ENCODE measurements at regions not wholly inside any gene's neighbourhood (a gene's known extent, or its start where the extent isn't known, plus 50 kb on each side); places are given as distances from the start of the nearest gene placed in this dataset.

DNA sequence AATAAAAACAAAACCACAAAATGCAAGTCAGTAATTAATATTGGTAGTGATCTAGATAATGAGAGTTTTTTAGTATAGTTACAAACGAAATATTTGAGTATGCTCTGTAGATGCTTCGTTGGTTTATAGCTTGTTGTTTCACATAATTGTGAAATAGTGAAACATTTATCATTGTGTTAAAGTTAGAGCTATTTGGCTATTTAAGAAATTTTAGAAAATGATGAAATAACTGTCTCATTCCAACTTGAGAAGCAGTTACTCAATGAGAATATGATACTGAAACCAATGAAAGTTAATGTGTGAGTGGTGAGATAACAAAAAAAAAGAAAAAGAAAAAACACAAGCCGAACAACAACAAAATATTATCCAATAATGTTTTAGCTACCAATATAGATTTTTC is 475.6 kb upstream of the ZEB2 start:
- POLR2A ChIA-PET, result no interaction called here
- no peak for DNase-seq (ENCODE audit: extremely low spot score)
- CTCF ChIA-PET, result interaction anchor here (0.9 kb wide), 1 partner anchor 9 kb away, joined by 3 read pairs; no protein-coding TSS in a partner anchor

DNA sequence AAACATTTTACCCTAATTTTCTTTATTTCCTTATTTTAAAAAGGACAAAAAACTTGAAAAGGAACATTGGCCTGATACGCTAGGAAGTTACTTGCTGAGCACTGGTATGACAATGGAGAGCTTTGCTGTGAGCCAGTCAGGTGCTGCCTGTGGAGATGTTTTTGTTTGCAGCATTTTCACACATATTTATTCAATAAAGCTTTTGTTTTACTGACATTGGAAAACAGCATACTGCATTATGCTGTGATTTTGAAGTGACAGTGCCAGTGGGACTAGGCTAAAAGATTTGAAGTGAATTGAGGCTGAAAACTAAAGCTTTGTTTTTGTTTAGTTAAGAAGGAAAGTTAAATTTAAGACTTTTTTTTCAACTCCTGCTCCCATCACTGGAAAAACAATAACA is 470.7 kb upstream of the ZEB2 start:
- TF ChIP-seq, protein P1, sequence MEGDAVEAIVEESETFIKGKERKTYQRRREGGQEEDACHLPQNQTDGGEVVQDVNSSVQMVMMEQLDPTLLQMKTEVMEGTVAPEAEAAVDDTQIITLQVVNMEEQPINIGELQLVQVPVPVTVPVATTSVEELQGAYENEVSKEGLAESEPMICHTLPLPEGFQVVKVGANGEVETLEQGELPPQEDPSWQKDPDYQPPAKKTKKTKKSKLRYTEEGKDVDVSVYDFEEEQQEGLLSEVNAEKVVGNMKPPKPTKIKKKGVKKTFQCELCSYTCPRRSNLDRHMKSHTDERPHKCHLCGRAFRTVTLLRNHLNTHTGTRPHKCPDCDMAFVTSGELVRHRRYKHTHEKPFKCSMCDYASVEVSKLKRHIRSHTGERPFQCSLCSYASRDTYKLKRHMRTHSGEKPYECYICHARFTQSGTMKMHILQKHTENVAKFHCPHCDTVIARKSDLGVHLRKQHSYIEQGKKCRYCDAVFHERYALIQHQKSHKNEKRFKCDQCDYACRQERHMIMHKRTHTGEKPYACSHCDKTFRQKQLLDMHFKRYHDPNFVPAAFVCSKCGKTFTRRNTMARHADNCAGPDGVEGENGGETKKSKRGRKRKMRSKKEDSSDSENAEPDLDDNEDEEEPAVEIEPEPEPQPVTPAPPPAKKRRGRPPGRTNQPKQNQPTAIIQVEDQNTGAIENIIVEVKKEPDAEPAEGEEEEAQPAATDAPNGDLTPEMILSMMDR (IDR thresholded peaks at IDR 0.05; ENCODE audit: control extremely low read depth, extremely low read depth, low read depth, missing control alignments), result no peak
- POLR2A ChIA-PET, result no interaction called here
- CTCF ChIA-PET, result interaction anchor here (1.6 kb wide), 1 partner anchor 15 kb away, joined by 5 read pairs; no protein-coding TSS in a partner anchor
- DNase-seq (ENCODE audit: extremely low spot score), result no peak

More for the DNA sequence above, 475.6 kb upstream of the ZEB2 start:
- TF ChIP-seq, protein P1 (IDR thresholded peaks at IDR 0.05; ENCODE audit: control extremely low read depth, extremely low read depth, low read depth, missing control alignments), result no peak

DNA sequence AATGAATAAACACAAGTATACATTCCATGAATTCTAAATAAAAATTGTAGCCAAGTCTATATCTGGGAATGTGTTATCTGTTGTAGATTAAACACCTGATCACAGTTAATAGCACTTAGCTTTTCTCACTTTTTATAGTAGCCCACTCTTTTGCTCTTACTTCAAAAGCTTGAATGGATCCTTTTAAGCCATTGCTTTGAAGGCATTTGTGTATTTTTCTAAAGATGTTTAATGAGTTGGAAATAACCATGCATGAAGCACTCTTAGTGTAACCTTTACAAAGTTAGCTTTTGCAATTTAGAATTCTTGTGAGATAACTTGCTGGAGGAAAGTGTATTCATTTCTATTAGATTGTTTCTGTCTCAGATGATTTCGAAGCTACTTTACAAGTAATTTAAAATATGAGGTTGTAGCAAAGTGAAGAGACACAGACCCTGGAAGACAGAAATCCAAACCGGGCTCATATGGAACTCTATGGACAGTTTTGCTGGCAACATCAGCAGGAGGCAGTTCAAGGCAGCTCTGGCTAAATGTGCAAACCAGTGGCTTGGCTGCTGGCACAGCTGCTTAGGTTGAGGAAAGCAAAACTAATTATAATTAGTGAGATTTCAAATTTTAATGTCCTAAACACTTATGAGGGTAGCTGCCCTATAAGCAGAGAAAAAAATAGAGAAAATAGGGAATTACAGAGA is 469.8 kb upstream of the ZEB2 start:
- DNase-seq (ENCODE audit: extremely low spot score), result no peak
- TF ChIP-seq, protein P1 (IDR thresholded peaks at IDR 0.05; ENCODE audit: control extremely low read depth, extremely low read depth, low read depth, missing control alignments), result no peak
- ChIA-PET CTCF (interaction anchor here (1.6 kb wide), 1 partner anchor 14 kb away, joined by 5 read pairs; no protein-coding TSS in a partner anchor), POLR2A (no interaction called here)

DNA sequence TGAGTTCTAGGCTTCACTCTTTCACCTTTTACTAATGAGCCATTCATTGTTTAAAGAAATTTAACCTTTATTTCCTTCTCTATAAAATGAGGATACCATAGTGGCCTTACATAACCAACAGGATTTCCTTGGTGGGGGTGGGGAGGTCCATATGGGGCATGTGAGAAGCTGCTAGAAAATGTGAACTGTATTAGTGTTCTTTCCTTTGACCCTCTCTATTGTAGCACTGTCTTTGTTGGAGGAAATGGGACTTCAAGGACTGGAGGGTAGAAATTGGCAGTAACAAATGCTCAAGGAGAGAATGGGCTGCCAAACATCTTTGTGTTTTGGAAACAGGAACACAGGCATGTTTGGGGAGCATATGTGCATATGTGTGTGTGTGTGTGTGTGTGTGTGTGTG is 468.7 kb upstream of the ZEB2 start:
- POLR2A ChIA-PET, result no interaction called here
- DNase-seq (ENCODE audit: extremely low spot score), result no peak
- CTCF ChIA-PET, result no interaction called here

DNA sequence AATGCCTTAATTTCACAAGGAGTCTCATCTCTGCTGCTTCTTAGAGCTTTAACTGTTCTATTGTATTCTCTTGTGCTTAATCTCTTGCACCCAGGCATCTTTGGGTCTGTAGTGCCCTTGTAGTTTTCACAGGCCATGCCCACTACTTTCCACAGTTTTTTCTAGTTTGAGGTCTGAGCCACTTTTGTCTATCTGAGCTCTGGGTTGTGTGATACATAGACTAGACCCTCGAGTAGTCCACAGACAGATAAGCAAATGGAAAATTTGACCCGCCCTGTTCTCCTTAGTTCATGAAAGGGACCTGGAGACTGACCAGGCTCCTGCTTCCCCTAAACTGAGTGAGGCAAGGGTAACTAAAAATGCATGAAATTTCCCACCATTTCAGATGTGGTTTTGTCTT is 466.8 kb upstream of the ZEB2 start:
- TF ChIP-seq, protein P1 (IDR thresholded peaks at IDR 0.05; ENCODE audit: control extremely low read depth, extremely low read depth, low read depth, missing control alignments), result no peak
- DNase-seq (ENCODE audit: extremely low spot score), result no peak

More for the DNA sequence above, 468.7 kb upstream of the ZEB2 start:
- TF ChIP-seq, protein P1 (IDR thresholded peaks at IDR 0.05; ENCODE audit: control extremely low read depth, extremely low read depth, low read depth, missing control alignments), result no peak

DNA sequence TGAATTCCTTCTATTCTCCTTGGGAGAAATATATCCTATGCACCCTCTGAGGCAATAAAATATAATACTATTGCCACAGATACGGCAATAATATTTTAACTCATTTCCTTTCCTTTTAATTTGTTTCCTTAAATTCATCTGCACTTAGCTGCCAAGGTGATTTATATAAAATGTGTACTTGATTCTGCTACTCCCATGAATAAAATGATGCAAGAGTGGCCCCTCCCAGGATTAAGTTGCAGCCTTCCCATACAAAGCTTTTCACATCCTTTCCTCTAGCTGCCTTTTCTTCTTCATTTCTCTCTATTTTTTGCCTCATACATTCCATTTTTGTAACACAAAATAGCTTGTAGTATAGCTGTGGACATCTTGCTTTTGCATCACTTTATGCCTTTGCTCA is 464.1 kb upstream of the ZEB2 start:
- POLR2A ChIA-PET, result no interaction called here
- TF ChIP-seq, protein P1 (IDR thresholded peaks at IDR 0.05; ENCODE audit: control extremely low read depth, extremely low read depth, low read depth, missing control alignments), result no peak
- CTCF ChIA-PET, result no interaction called here
- DNase-seq (ENCODE audit: extremely low spot score), result no peak

More for the DNA sequence above, 466.8 kb upstream of the ZEB2 start:
- ChIA-PET CTCF (interaction anchor here (0.8 kb wide), 1 partner anchor 9 kb away, joined by 3 read pairs; no protein-coding TSS in a partner anchor), POLR2A (no interaction called here)
